Endothelial cell (in vitro differentiated cells): ENCODE measurements at regions not wholly inside any gene's neighbourhood (a gene's known extent, or its start where the extent isn't known, plus 50 kb on each side); places are given as distances from the start of the nearest gene placed in this dataset.

Experiments used
- DNase-seq: peaks from one replicate; pipeline ENCODE4 v3.0.0; 2021; ENCODE audit warnings: low spot score
- H3K27ac Mint-ChIP-seq: one replicate; pipeline ENCODE4 v1.8.0; 2021; ENCODE audit warnings: mixed read lengths, inconsistent platforms; ENCODE audit not compliant: unreplicated experiment
- H3K27me3 Mint-ChIP-seq: one replicate; pipeline ENCODE4 v1.8.0; 2021; ENCODE audit warnings: mild to moderate bottlenecking, moderate library complexity, mixed read lengths, inconsistent platforms; ENCODE audit not compliant: unreplicated experiment
- H3K36me3 Mint-ChIP-seq: one replicate; pipeline ENCODE4 v1.8.0; 2021; ENCODE audit warnings: mild to moderate bottlenecking, low read depth, mixed read lengths, inconsistent platforms; ENCODE audit not compliant: unreplicated experiment
- H3K4me1 Mint-ChIP-seq: one replicate; pipeline ENCODE4 v1.8.0; 2021; ENCODE audit warnings: mild to moderate bottlenecking, mixed read lengths, inconsistent platforms; ENCODE audit not compliant: unreplicated experiment
- H3K4me3 Mint-ChIP-seq: one replicate; pipeline ENCODE4 v1.8.0; 2021; ENCODE audit warnings: mild to moderate bottlenecking, mixed read lengths, inconsistent platforms; ENCODE audit not compliant: unreplicated experiment
- H3K9me3 Mint-ChIP-seq: one replicate; pipeline ENCODE4 v1.8.0; 2021; ENCODE audit warnings: mixed read lengths, inconsistent platforms; ENCODE audit not compliant: unreplicated experiment
- CTCF ChIP-seq: fragments of 200-600 bp; sonication (generic); IDR thresholded peaks from one replicate; pipeline ENCODE4 v1.5.0; 2021; ENCODE audit warnings: antibody characterized with exemption; ENCODE audit not compliant: unreplicated experiment

- no peaks in the 10 kb centered on the region for H3K4me1 Mint-ChIP-seq
- H3K27ac Mint-ChIP-seq = no peak overlapping the region
- no peaks in the 10 kb centered on the region for H3K27me3 Mint-ChIP-seq
- TF ChIP-seq CTCF = no peak
- H3K36me3 Mint-ChIP-seq = no peaks in the 10 kb centered on the region
- H3K9me3 Mint-ChIP-seq = no peaks in the 10 kb centered on the region
- no peak overlapping the region for H3K4me3 Mint-ChIP-seq
- DNase-seq = no peak
These were observed 1127.9 kb upstream of the CHAC2 start for GRCh38 chr2:52639692-52640091.

- Mint-ChIP-seq H3K36me3 (peaks cover 3% of the 10 kb centered on the region), H3K27ac (no peak overlapping the region), H3K4me3 (no peak overlapping the region), H3K27me3 (no peaks in the 10 kb centered on the region), H3K9me3 (no peaks in the 10 kb centered on the region), H3K4me1 (no peaks in the 10 kb centered on the region)
- no peak for TF ChIP-seq CTCF
- no peak for DNase-seq
These were observed 1135.1 kb upstream of the CHAC2 start for GRCh38 chr2:52632543-52632942.

- no peak for TF ChIP-seq CTCF
- Mint-ChIP-seq H3K36me3 (peaks cover 3% of the 10 kb centered on the region), H3K27me3 (no peaks in the 10 kb centered on the region), H3K4me1 (no peaks in the 10 kb centered on the region), H3K9me3 (no peaks in the 10 kb centered on the region), H3K4me3 (no peak overlapping the region), H3K27ac (no peak overlapping the region)
- no peak for DNase-seq
These were observed 1137.7 kb upstream of the CHAC2 start for GRCh38 chr2:52629944-52630343.

GRCh38 chr2:52629531-52629930 is 1138.1 kb upstream of the CHAC2 start:
- Mint-ChIP-seq H3K9me3 (no peaks in the 10 kb centered on the region), H3K4me1 (no peaks in the 10 kb centered on the region), H3K27ac (no peak overlapping the region), H3K36me3 (peaks cover 3% of the 10 kb centered on the region), H3K4me3 (no peak overlapping the region), H3K27me3 (no peaks in the 10 kb centered on the region)
- no peak for TF ChIP-seq CTCF
- DNase-seq = no peak

GRCh38 chr2:52622266-52622665 is 1145.3 kb upstream of the CHAC2 start:
- TF ChIP-seq CTCF = no peak
- Mint-ChIP-seq H3K27me3 (peaks cover 1% of the 10 kb centered on the region), H3K4me3 (no peak overlapping the region), H3K27ac (no peak overlapping the region), H3K4me1 (peaks cover 17% of the 10 kb centered on the region), H3K9me3 (no peaks in the 10 kb centered on the region), H3K36me3 (no peaks in the 10 kb centered on the region)
- no peak for DNase-seq
